ENCODE measurements at regions not wholly inside any gene's neighbourhood (a gene's known extent, or its start where the extent isn't known, plus 50 kb on each side); places are given as distances from the start of the nearest gene placed in this dataset.

- TF ChIP-seq CTCF (IDR thresholded peaks at IDR 0.05) (no peak), POLR2A (IDR thresholded peaks at IDR 0.05) (no peak)
These were observed 56.9 kb upstream of the SPRY1 start for GRCh38 chr4:123339507-123340380.

Measured in adrenal gland (tissue), 5 donors.